ENCODE measurements at regions not wholly inside any gene's neighbourhood (a gene's known extent, or its start where the extent isn't known, plus 50 kb on each side); places are given as distances from the start of the nearest gene placed in this dataset.
"Not testable (repeated sequence)": the region's sequence is repeated elsewhere in the genome, so short reads cannot be mapped to it uniquely, and the experiment has no call there.

- no peak for DNase-seq
Observed at GRCh38 chr2:145402706-145403277, 882.9 kb upstream of the ZEB2 start.

DNA sequence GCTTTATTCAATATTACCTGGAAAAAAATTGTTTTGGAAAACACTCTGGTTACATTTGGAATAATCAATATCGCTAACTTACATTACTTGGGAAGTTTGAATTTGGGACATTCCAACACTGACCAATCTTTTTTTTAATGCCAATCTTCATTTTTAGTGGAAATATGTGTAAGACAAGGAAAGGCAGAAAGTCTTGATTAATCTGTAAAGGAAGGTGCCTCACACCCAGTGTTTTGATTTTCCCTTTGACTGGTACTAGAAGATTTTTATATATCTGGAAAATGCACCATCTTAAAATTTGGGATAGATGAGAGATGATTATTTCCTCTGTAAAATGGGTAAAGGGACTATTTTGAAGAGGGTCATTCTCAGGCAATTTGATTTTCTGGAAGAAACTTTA, 879.2 kb upstream of the ZEB2 start:
- DNase-seq = no peak

GRCh38 chr2:145394181-145394580, 874.3 kb upstream of the ZEB2 start:
- DNase-seq = no peak

GRCh38 chr2:145386973-145387372, 867.1 kb upstream of the ZEB2 start:
- DNase-seq = no peak

GRCh38 chr2:145383961-145384360, 864.0 kb upstream of the ZEB2 start:
- no peak for DNase-seq

DNA sequence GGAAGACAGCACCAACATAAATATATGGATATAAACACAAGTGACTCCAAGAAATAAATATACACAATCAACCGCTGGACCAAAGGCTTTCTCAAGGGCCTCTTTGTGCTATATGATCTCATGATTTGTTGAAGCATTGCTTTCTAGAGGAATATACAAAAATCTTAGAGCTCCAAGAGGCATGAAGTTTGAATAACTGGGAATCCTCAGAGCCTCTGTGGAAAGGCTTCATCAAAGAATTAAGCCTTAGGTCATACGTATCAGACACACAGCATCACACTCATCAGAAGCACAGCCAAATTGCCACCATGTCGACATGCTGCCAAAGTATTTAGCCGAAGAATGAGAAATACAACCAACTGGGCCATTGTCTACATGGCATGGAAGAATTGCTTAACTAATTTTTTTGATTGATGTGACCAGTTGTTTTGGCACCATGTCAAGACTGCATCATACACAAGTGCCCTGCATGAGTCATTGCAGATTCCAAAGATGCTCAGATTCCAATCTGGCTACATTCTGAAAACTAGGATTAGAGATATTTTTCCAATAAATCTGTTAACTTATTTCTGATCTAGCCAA, 860.6 kb upstream of the ZEB2 start:
- no peak for DNase-seq

DNA sequence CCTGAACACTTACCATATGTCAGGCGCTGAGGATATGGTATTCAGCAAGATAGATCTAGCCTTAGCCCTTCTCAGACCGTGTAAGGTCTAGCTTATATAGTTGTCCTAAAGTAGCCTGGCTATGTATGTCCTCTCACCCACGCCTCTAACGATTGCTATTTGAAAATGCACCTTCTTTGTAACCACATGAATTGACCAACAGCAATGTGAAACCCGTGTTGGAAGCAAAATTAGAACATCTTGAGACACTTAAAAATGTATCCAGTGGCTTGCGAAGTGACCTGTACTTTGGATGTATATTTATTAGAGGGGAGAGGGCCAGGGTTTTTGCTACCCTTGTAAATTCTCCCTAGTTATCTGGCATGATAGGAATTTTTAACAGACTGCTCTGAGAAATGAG, 860.0 kb upstream of the ZEB2 start:
- no peak for DNase-seq

DNA sequence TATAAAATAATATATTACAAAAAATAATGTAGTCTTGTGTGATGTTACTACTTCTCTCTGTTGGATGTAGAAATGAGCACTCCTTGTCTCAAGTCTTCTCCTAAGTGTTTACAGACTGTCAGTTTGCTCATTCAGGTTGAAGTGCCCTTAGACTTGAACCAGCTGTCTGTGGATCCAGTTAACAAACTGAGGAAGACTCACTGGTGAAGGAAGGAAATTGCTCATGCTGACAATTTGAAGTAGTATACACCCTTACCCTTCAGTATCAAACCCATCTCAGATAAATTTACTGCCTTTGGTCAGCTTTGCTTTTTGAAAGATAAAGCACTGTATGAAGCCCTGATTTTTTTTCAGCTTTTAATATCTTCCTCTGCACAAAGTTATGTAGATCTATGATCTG, 854.2 kb upstream of the ZEB2 start:
- DNase-seq = no peak

DNA sequence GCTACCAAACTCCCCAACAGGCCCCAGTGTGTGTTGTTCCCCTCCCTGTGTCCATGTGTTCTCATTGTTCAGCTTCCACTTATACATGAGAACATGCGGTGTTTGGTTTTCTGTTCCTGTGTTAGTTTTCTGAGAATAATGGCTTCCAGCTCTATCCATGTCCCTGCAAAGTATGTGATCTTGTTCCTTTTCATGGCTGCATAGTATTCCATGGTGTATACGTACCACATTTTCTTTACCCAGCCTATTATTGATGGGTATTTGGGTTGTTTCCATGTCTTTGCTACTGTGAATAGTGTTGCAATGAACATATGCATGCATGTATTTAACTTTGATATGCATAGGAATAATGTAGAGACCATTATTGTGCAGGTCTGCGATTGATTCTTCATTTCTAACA, 847.4 kb upstream of the ZEB2 start:
- not testable (repeated sequence) for DNase-seq

DNA sequence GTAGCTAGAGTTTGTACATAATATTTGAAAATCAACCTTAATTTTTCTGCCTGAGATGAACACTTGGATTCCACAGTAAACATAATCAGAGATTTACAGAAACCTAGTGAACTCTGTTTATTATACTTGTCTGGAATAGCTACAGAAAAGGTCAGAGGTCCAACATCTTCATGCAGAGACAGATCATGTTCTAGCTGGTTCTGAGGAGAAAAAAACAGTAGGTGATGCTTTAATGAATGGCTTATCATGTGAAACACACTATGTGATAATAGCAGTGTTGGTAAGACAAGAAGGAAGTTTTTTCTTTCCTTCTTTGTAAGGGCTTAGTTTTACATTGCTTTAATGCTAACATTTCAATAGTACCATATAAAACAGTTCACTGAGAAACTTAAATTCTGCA, 846.4 kb upstream of the ZEB2 start:
- DNase-seq = no peak

- DNase-seq = no peak
Observed at GRCh38 chr2:145360129-145360790, 840.3 kb upstream of the ZEB2 start.

GRCh38 chr2:145359561-145359960, 839.6 kb upstream of the ZEB2 start:
- DNase-seq = no peak

DNA sequence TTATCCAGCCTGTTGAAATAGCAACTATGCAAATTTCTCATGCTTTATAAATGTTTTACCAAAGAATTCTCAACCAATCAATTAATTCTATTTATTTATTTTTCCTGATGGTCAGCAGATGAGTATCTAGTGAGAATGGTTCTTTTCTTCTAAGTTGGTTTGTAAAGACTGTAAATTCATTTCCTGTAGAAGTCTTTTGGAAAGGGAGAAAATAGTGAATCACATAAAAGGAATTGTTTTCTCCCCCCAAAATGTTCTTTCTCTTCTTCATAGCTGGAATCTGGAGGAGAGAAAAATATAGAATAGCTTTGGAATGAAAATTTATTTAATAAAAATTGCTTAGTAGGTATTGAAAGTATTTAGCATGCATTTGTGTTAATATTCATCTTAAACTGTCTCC, 836.1 kb upstream of the ZEB2 start:
- no peak for DNase-seq

GRCh38 chr2:145352484-145352883, 832.6 kb upstream of the ZEB2 start:
- DNase-seq = peak; percentile 24

DNA sequence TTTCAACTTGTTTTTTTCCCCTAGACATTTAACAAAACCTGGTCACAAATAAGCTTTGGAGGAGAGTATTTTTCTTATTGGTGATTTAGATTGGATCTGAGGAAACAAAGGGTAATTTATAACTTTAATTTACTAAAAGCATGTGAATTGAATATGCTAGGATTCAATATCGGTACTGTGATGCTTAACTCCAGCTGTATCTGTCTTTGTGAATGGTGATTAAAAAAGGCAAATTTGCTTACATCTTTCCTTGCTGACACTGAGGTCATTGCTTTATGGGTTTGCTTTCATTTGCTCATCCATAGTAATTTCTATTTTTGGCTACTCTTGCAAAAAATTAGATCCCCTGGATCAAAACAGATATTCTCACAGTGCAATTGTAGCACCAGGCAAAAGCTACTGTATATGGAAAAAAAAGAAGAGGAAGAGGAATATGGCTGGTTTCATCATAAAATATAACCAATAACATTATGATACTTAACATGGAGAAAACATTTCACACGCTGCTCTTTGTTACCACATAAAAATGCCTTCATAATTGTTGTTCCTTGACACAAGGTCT, 832.0 kb upstream of the ZEB2 start:
- no peak for DNase-seq

DNA sequence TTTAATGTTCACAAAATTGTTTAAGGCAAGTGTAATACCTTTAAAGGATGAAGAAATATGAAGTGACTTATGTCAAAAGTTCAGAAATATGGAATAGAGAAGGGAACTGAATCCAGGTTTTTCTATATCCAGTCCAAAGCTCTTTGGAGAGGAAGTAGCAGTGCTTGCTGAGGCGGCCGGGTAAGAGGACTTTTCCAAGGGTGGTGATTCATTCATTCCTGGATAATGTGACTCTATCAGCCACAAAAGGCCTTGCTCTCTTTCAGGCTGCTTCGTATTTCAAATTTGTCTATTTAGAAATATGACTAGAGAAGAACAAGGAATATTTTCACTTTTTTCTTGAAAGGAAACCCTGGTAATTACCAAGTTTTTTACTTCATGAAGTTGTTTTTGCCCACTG, 830.1 kb upstream of the ZEB2 start:
- no peak for DNase-seq

GRCh38 chr2:145344076-145344724, 824.3 kb upstream of the ZEB2 start:
- DNase-seq = no peak

DNA sequence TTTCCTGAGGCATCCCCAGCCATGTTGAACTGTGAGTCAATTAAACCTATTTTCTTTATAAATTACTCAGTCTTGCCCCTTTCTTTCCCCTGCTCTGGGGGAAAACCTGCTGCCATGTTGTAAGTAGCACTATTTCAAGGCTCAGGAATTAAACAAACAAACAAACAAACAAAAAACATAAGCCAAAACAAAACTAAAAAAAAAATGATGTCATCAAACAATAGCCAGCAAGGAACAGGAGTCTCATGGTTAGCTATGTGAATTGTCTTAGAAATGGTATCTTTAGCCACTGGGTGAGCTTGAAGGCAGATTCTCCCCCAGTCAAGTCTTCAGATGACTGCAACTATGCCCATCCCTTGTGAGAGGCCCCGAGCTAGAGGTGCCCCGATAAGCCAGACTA, 823.4 kb upstream of the ZEB2 start:
- DNase-seq = no peak

GRCh38 chr2:145341536-145341935, 821.6 kb upstream of the ZEB2 start:
- no peak for DNase-seq

DNA sequence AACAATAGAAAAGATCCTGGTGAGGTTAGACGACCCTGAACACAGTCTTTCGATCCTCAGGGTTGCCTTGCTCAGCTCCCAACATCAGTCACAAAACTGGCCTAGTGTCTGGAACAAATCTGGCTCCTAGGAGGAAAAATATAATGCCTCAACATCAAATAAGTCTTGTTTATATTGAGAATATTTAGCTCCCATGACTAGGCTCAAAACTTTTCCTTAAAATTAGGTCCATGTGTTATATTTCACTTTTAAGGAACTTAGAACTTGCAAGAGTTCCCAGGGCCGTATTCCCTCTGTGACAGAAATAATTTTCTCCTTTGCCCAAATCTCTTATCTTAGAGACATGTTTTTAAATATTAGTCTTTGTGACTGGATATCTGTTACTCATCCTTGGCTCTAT, 819.7 kb upstream of the ZEB2 start:
- DNase-seq = no peak

GRCh38 chr2:145332210-145332898, 812.4 kb upstream of the ZEB2 start:
- no peak for DNase-seq

GRCh38 chr2:145329971-145330370, 810.1 kb upstream of the ZEB2 start:
- DNase-seq = no peak

GRCh38 chr2:145325485-145325884, 805.6 kb upstream of the ZEB2 start:
- no peak for DNase-seq

Measured in NCI-H146 (cell line).